GM12891 (cell line): ENCODE measurements at regions not wholly inside any gene's neighbourhood (a gene's known extent, or its start where the extent isn't known, plus 50 kb on each side); places are given as distances from the start of the nearest gene placed in this dataset.

Experiments used
- DNase-seq: peaks from one replicate; pipeline ENCODE4 v3.0.0; 2011; ENCODE audit warnings: low spot score; ENCODE audit not compliant: insufficient read length
- FAIRE-seq: peaks from 2 replicates; lab custom pipeline; 2011; peaks lifted over from hg19 to GRCh38; lab: Jason Lieb, UNC
- PAX5 ChIP-seq: IDR thresholded peaks from 2 replicates; pipeline ENCODE4 v1.6.1; 2011; ENCODE audit warnings: low read length, moderate library complexity, mild to moderate bottlenecking; ENCODE audit not compliant: insufficient read depth, severe bottlenecking
- POLR2A ChIP-seq: IDR thresholded peaks from 2 replicates; pipeline ENCODE4 v1.6.1; 2011; ENCODE audit warnings: low read depth, low read length, control low read depth
- POLR2AphosphoS5 ChIP-seq: IDR thresholded peaks from 2 replicates; pipeline ENCODE4 v1.6.1; 2011; ENCODE audit warnings: low read depth, low read length, control low read depth
- POU2F2 ChIP-seq: IDR thresholded peaks from 2 replicates; pipeline ENCODE4 v1.6.1; 2011; ENCODE audit warnings: low read depth, mild to moderate bottlenecking, control low read depth, low read length, moderate library complexity
- SPI1 ChIP-seq: IDR thresholded peaks from 2 replicates; pipeline ENCODE4 v1.6.1; 2011; ENCODE audit warnings: low read depth, low read length, control low read depth
- TAF1 ChIP-seq: IDR thresholded peaks from 2 replicates; pipeline ENCODE4 v1.6.1; 2011; ENCODE audit warnings: low read depth, low read length, control low read depth

- TF ChIP-seq SPI1 (no peak), POU2F2 (no peak), POLR2AphosphoS5 (no peak), TAF1 (no peak), PAX5 (no peak), POLR2A (no peak)
- DNase-seq (no peak), FAIRE-seq (no peak)
Measured at GRCh38 chr13:61358599-61358998, 57.0 kb downstream of the PCDH20 start.

GRCh38 chr13:61350341-61350740 is 65.3 kb downstream of the PCDH20 start:
- TF ChIP-seq TAF1 (no peak), POU2F2 (no peak), POLR2A (no peak), PAX5 (no peak), SPI1 (no peak), POLR2AphosphoS5 (no peak)
- no peak for FAIRE-seq
- no peak for DNase-seq

GRCh38 chr13:61339054-61339621 is 76.5 kb downstream of the PCDH20 start:
- no peak for DNase-seq
- no peak for FAIRE-seq
- no peak for TF ChIP-seq POU2F2
- TF ChIP-seq POLR2A, result no peak
- TF ChIP-seq POLR2AphosphoS5, result no peak
- no peak for TF ChIP-seq SPI1
- TF ChIP-seq TAF1, result no peak
- no peak for TF ChIP-seq PAX5

GRCh38 chr13:61316647-61317046 is 99.0 kb downstream of the PCDH20 start:
- DNase-seq, result no peak
- no peak for FAIRE-seq

GRCh38 chr13:61294467-61295191 is 121.0 kb downstream of the PCDH20 start:
- DNase-seq (no peak), FAIRE-seq (no peak)

More at GRCh38 chr13:61316647-61317046, 99.0 kb downstream of the PCDH20 start:
- TF ChIP-seq PAX5 (no peak), SPI1 (no peak), POLR2A (no peak), TAF1 (no peak), POLR2AphosphoS5 (no peak), POU2F2 (no peak)

GRCh38 chr13:61286148-61286745 is 129.4 kb downstream of the PCDH20 start:
- TF ChIP-seq PAX5 (no peak), SPI1 (no peak), POU2F2 (no peak), TAF1 (no peak), POLR2AphosphoS5 (no peak), POLR2A (no peak)
- DNase-seq (peak; percentile 4), FAIRE-seq (no peak)

More at GRCh38 chr13:61294467-61295191, 121.0 kb downstream of the PCDH20 start:
- TF ChIP-seq POLR2A, result no peak
- TF ChIP-seq POU2F2, result no peak
- no peak for TF ChIP-seq POLR2AphosphoS5
- TF ChIP-seq TAF1, result no peak
- TF ChIP-seq PAX5, result no peak
- TF ChIP-seq SPI1, result no peak

- DNase-seq (no peak), FAIRE-seq (no peak)
- TF ChIP-seq TAF1, result no peak
- TF ChIP-seq PAX5, result no peak
- TF ChIP-seq POU2F2, result no peak
- no peak for TF ChIP-seq POLR2A
- TF ChIP-seq POLR2AphosphoS5, result no peak
- TF ChIP-seq SPI1, result no peak
Measured at GRCh38 chr13:61277586-61278276, 137.9 kb downstream of the PCDH20 start.

- no peak for DNase-seq
- FAIRE-seq, result no peak
- TF ChIP-seq POLR2A (no peak), POU2F2 (no peak), POLR2AphosphoS5 (no peak), TAF1 (no peak), SPI1 (no peak), PAX5 (no peak)
Measured at GRCh38 chr13:61277088-61277487, 138.6 kb downstream of the PCDH20 start.

GRCh38 chr13:61276401-61276800 is 139.2 kb downstream of the PCDH20 start:
- DNase-seq, result no peak
- TF ChIP-seq POLR2A (no peak), PAX5 (no peak), POU2F2 (no peak), TAF1 (no peak), POLR2AphosphoS5 (no peak), SPI1 (no peak)
- no peak for FAIRE-seq

- FAIRE-seq (no peak), DNase-seq (no peak)
- TF ChIP-seq POU2F2, result no peak
- no peak for TF ChIP-seq POLR2A
- TF ChIP-seq POLR2AphosphoS5, result no peak
Measured at GRCh38 chr13:61275736-61276135, 139.9 kb downstream of the PCDH20 start.
